ES-I3 (cell line): ENCODE measurements at regions not wholly inside any gene's neighbourhood (a gene's known extent, or its start where the extent isn't known, plus 50 kb on each side); places are given as distances from the start of the nearest gene placed in this dataset.

Experiments
- H3K36me3 ChIP-seq: 2 replicates; pipeline ENCODE4 v1.6.1; 2013; ENCODE audit warnings: mild to moderate bottlenecking, low read length, control low read depth, moderate library complexity; ENCODE audit not compliant: insufficient read depth
- H3K4me1 ChIP-seq: 2 replicates; pipeline ENCODE4 v1.6.1; 2013; ENCODE audit warnings: mild to moderate bottlenecking, control low read depth, low read length; ENCODE audit not compliant: insufficient read depth
- H3K9ac ChIP-seq: 2 replicates; pipeline ENCODE4 v1.6.1; 2013; ENCODE audit warnings: low read depth, mild to moderate bottlenecking, low read length, moderate library complexity
- H3K9me3 ChIP-seq: 2 replicates; pipeline ENCODE4 v1.6.1; 2013; ENCODE audit warnings: mild to moderate bottlenecking, low read length, moderate library complexity; ENCODE audit not compliant: control insufficient read depth, insufficient read depth

- Histone ChIP-seq H3K9me3 (peaks cover 13% of the 10 kb centered on the region), H3K9ac (no peak overlapping the region), H3K4me1 (no peaks in the 10 kb centered on the region), H3K36me3 (no peaks in the 10 kb centered on the region)
Measured at GRCh38 chr10:33676606-33677339, 342.3 kb upstream of the NRP1 start.

GRCh38 chr10:33674986-33675599 is 340.6 kb upstream of the NRP1 start:
- Histone ChIP-seq H3K9ac (no peak overlapping the region), H3K36me3 (no peaks in the 10 kb centered on the region), H3K9me3 (peaks cover 11% of the 10 kb centered on the region), H3K4me1 (no peaks in the 10 kb centered on the region)

GRCh38 chr10:33674491-33674890 is 340.0 kb upstream of the NRP1 start:
- no peaks in the 10 kb centered on the region for H3K4me1 ChIP-seq
- peaks cover 11% of the 10 kb centered on the region for H3K9me3 ChIP-seq
- no peaks in the 10 kb centered on the region for H3K36me3 ChIP-seq
- no peak overlapping the region for H3K9ac ChIP-seq

- H3K9me3 ChIP-seq = peaks cover 11% of the 10 kb centered on the region
- no peak overlapping the region for H3K9ac ChIP-seq
- H3K4me1 ChIP-seq = no peaks in the 10 kb centered on the region
- H3K36me3 ChIP-seq = no peaks in the 10 kb centered on the region
Measured at GRCh38 chr10:33673839-33674415, 339.5 kb upstream of the NRP1 start.

- Histone ChIP-seq H3K9ac (no peak overlapping the region), H3K9me3 (no peaks in the 10 kb centered on the region; the same call in 1 of the 2 replicates), H3K36me3 (no peaks in the 10 kb centered on the region), H3K4me1 (no peaks in the 10 kb centered on the region)
Measured at GRCh38 chr10:33669904-33670303, 335.4 kb upstream of the NRP1 start.

GRCh38 chr10:33666686-33667480 is 332.4 kb upstream of the NRP1 start:
- Histone ChIP-seq H3K4me1 (no peaks in the 10 kb centered on the region; the same call in 1 of the 2 replicates), H3K9ac (no peak overlapping the region), H3K36me3 (no peaks in the 10 kb centered on the region), H3K9me3 (no peaks in the 10 kb centered on the region; the same call in 1 of the 2 replicates)

- H3K9me3 ChIP-seq = no peaks in the 10 kb centered on the region; the same call in 1 of the 2 replicates
- H3K4me1 ChIP-seq = peaks cover 4% of the 10 kb centered on the region; the same call in 1 of the 2 replicates
- H3K9ac ChIP-seq = no peak overlapping the region
- no peaks in the 10 kb centered on the region for H3K36me3 ChIP-seq
Measured at GRCh38 chr10:33665501-33665900, 331.0 kb upstream of the NRP1 start.

- H3K36me3 ChIP-seq = no peaks in the 10 kb centered on the region
- H3K9ac ChIP-seq = no peak overlapping the region
- H3K9me3 ChIP-seq = no peaks in the 10 kb centered on the region; the same call in 1 of the 2 replicates
- peaks cover 10% of the 10 kb centered on the region for H3K4me1 ChIP-seq
Measured at GRCh38 chr10:33664070-33664469, 329.6 kb upstream of the NRP1 start.

GRCh38 chr10:33661580-33662336 is 327.3 kb upstream of the NRP1 start:
- no peaks in the 10 kb centered on the region for H3K9me3 ChIP-seq
- H3K4me1 ChIP-seq = peaks cover 14% of the 10 kb centered on the region
- H3K9ac ChIP-seq = no peak overlapping the region
- H3K36me3 ChIP-seq = no peaks in the 10 kb centered on the region

GRCh38 chr10:33660329-33660728 is 325.9 kb upstream of the NRP1 start:
- Histone ChIP-seq H3K36me3 (no peaks in the 10 kb centered on the region), H3K9ac (no peak overlapping the region), H3K9me3 (no peaks in the 10 kb centered on the region), H3K4me1 (peaks cover 14% of the 10 kb centered on the region)

GRCh38 chr10:33657913-33658312 is 323.4 kb upstream of the NRP1 start:
- Histone ChIP-seq H3K9me3 (no peaks in the 10 kb centered on the region; the same call in 1 of the 2 replicates), H3K36me3 (no peaks in the 10 kb centered on the region), H3K4me1 (peaks cover 14% of the 10 kb centered on the region), H3K9ac (no peak overlapping the region)

GRCh38 chr10:33657154-33657908 is 322.9 kb upstream of the NRP1 start:
- H3K4me1 ChIP-seq = peaks cover 14% of the 10 kb centered on the region
- H3K36me3 ChIP-seq = no peaks in the 10 kb centered on the region
- H3K9me3 ChIP-seq = peaks cover 4% of the 10 kb centered on the region; the same call in 1 of the 2 replicates
- H3K9ac ChIP-seq = no peak overlapping the region

GRCh38 chr10:33655921-33656320 is 321.5 kb upstream of the NRP1 start:
- peaks cover 4% of the 10 kb centered on the region for H3K9me3 ChIP-seq

More at GRCh38 chr10:33655921-33656320, 321.5 kb upstream of the NRP1 start:
- Histone ChIP-seq H3K9ac (no peak overlapping the region), H3K4me1 (peaks cover 10% of the 10 kb centered on the region), H3K36me3 (no peaks in the 10 kb centered on the region)
